AG04450 (cell line): ENCODE measurements at regions not wholly inside any gene's neighbourhood (a gene's known extent, or its start where the extent isn't known, plus 50 kb on each side); places are given as distances from the start of the nearest gene placed in this dataset.

Experiments
- CTCF ChIA-PET: fragments of 300-600, 350-600 bp; formaldehyde crosslinking; extraction: SDS; loops from one replicate; lab custom pipeline; 2022; ENCODE audit warnings: antibody characterized with exemption, inconsistent platforms; lab: Charles Lee
- POLR2A ChIA-PET: fragments of 350-600 bp; formaldehyde crosslinking; extraction: SDS; loops from one replicate; lab custom pipeline; 2021; ENCODE audit warnings: antibody characterized with exemption, inconsistent platforms; lab: Yijun Ruan, JAX
- DNase-seq: peaks from one replicate; pipeline ENCODE4 v3.0.0-alpha.2; 2011; ENCODE audit warnings: low read depth, low spot score
- H3K27ac ChIP-seq: one replicate; pipeline ENCODE4 v1.5.1; 2012; ENCODE audit warnings: low read depth, low read length, control low read depth
- H3K27me3 ChIP-seq: one replicate; pipeline ENCODE4 v1.6.0; 2012; ENCODE audit warnings: low read length; ENCODE audit not compliant: control insufficient read depth, insufficient read depth
- H3K4me3 ChIP-seq: 2 replicates; pipeline ENCODE4 v1.5.1; 2011; ENCODE audit warnings: mild to moderate bottlenecking, low read depth, low read length, control low read depth
- H3K9me3 ChIP-seq: 2 replicates; pipeline ENCODE4 v1.5.1; 2012; ENCODE audit warnings: low read length; ENCODE audit not compliant: control insufficient read depth, insufficient read depth
- TF ChIP-seq, protein P1 (sequence below): IDR thresholded peaks from 2 replicates; pipeline ENCODE4 v1.5.1; 2011; ENCODE audit warnings: low read depth, low read length, control low read depth, inconsistent platforms

DNA sequence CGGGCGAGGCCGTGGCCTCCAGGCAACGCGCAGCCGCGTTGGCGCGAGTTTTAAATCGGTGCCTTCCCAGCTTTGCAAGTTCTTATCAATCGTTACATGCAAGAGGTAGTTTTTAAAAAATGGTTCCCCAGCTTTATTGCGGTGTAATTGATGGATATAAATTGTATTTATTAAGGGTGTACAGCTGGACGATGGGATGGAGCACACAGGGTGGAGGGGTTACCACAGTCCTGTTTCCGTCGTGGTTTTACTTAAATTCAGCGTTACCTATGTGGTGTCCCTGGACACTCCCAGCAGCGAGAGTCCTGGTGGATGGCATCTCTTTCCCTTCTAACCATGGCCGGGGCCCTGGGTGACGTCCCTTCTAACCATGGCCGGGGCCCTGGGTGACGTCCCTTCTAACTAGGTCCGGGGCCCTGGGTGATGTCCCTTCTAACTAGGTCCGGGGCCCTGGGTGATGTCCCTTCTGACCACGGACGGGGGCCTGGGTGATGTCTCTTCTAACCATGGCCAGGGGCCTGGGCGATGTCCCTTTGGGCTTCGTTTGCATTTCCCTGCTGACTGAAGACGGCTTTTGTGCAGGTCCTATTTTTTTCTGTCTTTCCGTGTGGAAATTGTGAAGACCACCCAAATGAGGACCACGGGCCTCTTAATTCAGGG is 97.9 kb downstream of the TNFAIP2 start:
- Histone ChIP-seq H3K9me3 (peaks cover 10% of the 10 kb centered on the region), H3K27me3 (peaks cover 76% of the 10 kb centered on the region), H3K27ac (no peak overlapping the region), H3K4me3 (no peak overlapping the region)
- TF ChIP-seq, protein P1, sequence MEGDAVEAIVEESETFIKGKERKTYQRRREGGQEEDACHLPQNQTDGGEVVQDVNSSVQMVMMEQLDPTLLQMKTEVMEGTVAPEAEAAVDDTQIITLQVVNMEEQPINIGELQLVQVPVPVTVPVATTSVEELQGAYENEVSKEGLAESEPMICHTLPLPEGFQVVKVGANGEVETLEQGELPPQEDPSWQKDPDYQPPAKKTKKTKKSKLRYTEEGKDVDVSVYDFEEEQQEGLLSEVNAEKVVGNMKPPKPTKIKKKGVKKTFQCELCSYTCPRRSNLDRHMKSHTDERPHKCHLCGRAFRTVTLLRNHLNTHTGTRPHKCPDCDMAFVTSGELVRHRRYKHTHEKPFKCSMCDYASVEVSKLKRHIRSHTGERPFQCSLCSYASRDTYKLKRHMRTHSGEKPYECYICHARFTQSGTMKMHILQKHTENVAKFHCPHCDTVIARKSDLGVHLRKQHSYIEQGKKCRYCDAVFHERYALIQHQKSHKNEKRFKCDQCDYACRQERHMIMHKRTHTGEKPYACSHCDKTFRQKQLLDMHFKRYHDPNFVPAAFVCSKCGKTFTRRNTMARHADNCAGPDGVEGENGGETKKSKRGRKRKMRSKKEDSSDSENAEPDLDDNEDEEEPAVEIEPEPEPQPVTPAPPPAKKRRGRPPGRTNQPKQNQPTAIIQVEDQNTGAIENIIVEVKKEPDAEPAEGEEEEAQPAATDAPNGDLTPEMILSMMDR = no peak
- ChIA-PET CTCF (no interaction called here), POLR2A (no interaction called here)
- DNase-seq = no peak

DNA sequence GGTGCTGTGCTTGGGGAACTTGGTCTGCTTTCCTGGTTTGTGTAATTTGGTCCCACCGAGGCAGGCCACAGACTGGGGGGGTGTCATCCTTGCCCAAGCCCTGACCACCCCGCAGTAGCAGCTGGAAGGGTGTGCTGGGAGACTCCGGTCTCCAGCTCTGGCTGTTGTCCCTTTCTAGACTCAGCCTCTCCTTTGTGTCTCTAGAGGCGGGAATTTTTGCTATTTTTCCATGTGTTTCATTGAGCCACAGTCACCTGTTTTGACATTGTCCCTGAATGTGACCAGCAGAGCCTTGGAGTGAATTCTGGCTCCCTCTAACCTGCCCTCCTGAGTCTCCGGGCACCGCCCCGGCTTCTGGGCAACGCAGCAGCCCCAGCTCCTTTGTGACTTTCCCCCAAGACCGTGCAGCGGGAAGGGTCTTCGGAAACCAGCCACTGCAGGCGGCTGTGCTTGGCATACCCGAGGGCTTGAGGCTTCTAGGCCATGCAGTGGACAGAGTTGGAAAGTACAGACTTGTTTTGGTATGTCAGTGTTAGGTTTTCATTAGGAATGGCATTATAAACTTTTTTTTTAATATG is 98.6 kb downstream of the TNFAIP2 start:
- Histone ChIP-seq H3K4me3 (no peak overlapping the region), H3K9me3 (peaks cover 10% of the 10 kb centered on the region), H3K27me3 (peaks cover 80% of the 10 kb centered on the region), H3K27ac (no peak overlapping the region)
- CTCF ChIA-PET = no interaction called here
- POLR2A ChIA-PET = interaction anchor here (1.1 kb wide), 1 partner anchor 10 kb away, joined by 4 read pairs; no protein-coding TSS in a partner anchor
- DNase-seq = no peak
- TF ChIP-seq, protein P1 = no peak

GRCh38 chr14:103223818-103224352 is 100.6 kb downstream of the TNFAIP2 start:
- TF ChIP-seq, protein P1 = no peak
- no peak for DNase-seq
- H3K27me3 ChIP-seq = peaks cover 76% of the 10 kb centered on the region
- ChIA-PET CTCF (no interaction called here), POLR2A (no interaction called here)
- H3K27ac ChIP-seq = no peak overlapping the region
- H3K9me3 ChIP-seq = peaks cover 3% of the 10 kb centered on the region; the same call in 1 of the 2 replicates
- no peak overlapping the region for H3K4me3 ChIP-seq

- Histone ChIP-seq H3K27ac (no peak overlapping the region), H3K4me3 (no peak overlapping the region), H3K27me3 (peaks cover 64% of the 10 kb centered on the region), H3K9me3 (peaks cover 3% of the 10 kb centered on the region; the same call in 1 of the 2 replicates)
- CTCF ChIA-PET = no interaction called here
- no peak for DNase-seq
- POLR2A ChIA-PET = interaction anchor here (0.7 kb wide), 1 partner anchor 52 kb away, joined by 3 read pairs; no protein-coding TSS in a partner anchor
- TF ChIP-seq, protein P1 = no peak
These were observed 101.8 kb downstream of the TNFAIP2 start for GRCh38 chr14:103225062-103225461.

DNA sequence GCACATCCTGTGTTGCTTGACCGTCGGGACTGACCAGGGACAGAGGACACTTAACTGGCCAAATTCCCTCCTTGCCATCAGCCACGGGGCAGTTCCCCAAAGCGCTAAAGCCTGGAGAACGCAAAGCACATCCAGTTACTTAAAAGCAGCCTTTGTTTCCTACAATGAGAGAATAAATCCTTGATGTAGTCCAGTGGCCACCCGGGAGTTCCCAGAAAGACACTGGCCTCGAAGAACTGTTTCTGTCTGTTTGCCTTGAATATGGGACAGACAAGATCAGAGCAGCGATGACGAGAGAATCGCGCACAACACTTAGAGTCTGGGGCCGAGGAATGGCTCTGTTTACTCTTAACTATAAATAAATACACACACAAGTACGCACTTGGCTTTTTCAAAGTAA is 102.2 kb downstream of the TNFAIP2 start:
- Histone ChIP-seq H3K4me3 (no peak overlapping the region), H3K27ac (no peak overlapping the region), H3K27me3 (peaks cover 61% of the 10 kb centered on the region), H3K9me3 (peaks cover 3% of the 10 kb centered on the region; the same call in 1 of the 2 replicates)
- DNase-seq = peak; percentile 4
- TF ChIP-seq, protein P1 = no peak
- ChIA-PET POLR2A (no interaction called here), CTCF (no interaction called here)
